ENCODE measurements at regions not wholly inside any gene's neighbourhood (a gene's known extent, or its start where the extent isn't known, plus 50 kb on each side); places are given as distances from the start of the nearest gene placed in this dataset.

- no peak for DNase-seq
Observed at GRCh38 chr7:94239661-94240234, 154.9 kb upstream of the COL1A2 start.

GRCh38 chr7:94240902-94241301 is 153.8 kb upstream of the COL1A2 start:
- no peak for DNase-seq

GRCh38 chr7:94241402-94241925 is 153.2 kb upstream of the COL1A2 start:
- DNase-seq, result no peak

GRCh38 chr7:94243066-94243711 is 151.5 kb upstream of the COL1A2 start:
- DNase-seq, result no peak

GRCh38 chr7:94244760-94245159 is 149.9 kb upstream of the COL1A2 start:
- DNase-seq, result no peak

- DNase-seq, result no peak
Observed at GRCh38 chr7:94245500-94245899, 149.2 kb upstream of the COL1A2 start.

GRCh38 chr7:94247970-94248369 is 146.7 kb upstream of the COL1A2 start:
- DNase-seq, result no peak

- no peak for DNase-seq
Observed at GRCh38 chr7:94249631-94250030, 145.1 kb upstream of the COL1A2 start.

- no peak for DNase-seq
Observed at GRCh38 chr7:94250124-94250523, 144.6 kb upstream of the COL1A2 start.

GRCh38 chr7:94250987-94251386 is 143.7 kb upstream of the COL1A2 start:
- DNase-seq, result no peak

- no peak for DNase-seq
Observed at GRCh38 chr7:94252124-94252523, 142.6 kb upstream of the COL1A2 start.

- no peak for DNase-seq
Observed at GRCh38 chr7:94252971-94253370, 141.7 kb upstream of the COL1A2 start.

GRCh38 chr7:94253686-94254085 is 141.0 kb upstream of the COL1A2 start:
- DNase-seq, result no peak

GRCh38 chr7:94258418-94259300 is 136.0 kb upstream of the COL1A2 start:
- no peak for DNase-seq

- no peak for DNase-seq
Observed at GRCh38 chr7:94261067-94261466, 133.6 kb upstream of the COL1A2 start.

GRCh38 chr7:94264756-94265155 is 129.9 kb upstream of the COL1A2 start:
- DNase-seq, result no peak

- no peak for DNase-seq
Observed at GRCh38 chr7:94265456-94265855, 129.2 kb upstream of the COL1A2 start.

GRCh38 chr7:94266238-94266644 is 128.5 kb upstream of the COL1A2 start:
- no peak for DNase-seq

GRCh38 chr7:94270772-94271171 is 123.9 kb upstream of the COL1A2 start:
- no peak for DNase-seq

GRCh38 chr7:94272821-94273583 is 121.7 kb upstream of the COL1A2 start:
- DNase-seq, result no peak

GRCh38 chr7:94274828-94275227 is 119.9 kb upstream of the COL1A2 start:
- DNase-seq, result no peak

GRCh38 chr7:94276027-94276426 is 118.7 kb upstream of the COL1A2 start:
- no peak for DNase-seq

- DNase-seq, result no peak
Observed at GRCh38 chr7:94276795-94277194, 117.9 kb upstream of the COL1A2 start.
